IMR-90 (cell line): ENCODE measurements at regions not wholly inside any gene's neighbourhood (a gene's known extent, or its start where the extent isn't known, plus 50 kb on each side); places are given as distances from the start of the nearest gene placed in this dataset.

Source experiments
- ATAC-seq: fragments of 200-7000 bp; cut with Tn5 transposase; 2 replicates; pipeline ENCODE4 v1.9.1; 2020; ENCODE audit warnings: low read depth, mild to moderate bottlenecking, moderate library complexity
- BruUV-seq: library from RNA; stranded (reverse); fragments of 400-500 nt; replicated peaks from 2 replicates; lab custom pipeline; 2021; lab: Mats Ljungman, UMichigan
- CTCF ChIA-PET: fragments of 300-600 bp; formaldehyde crosslinking; extraction: SDS; loops from one replicate; lab custom pipeline; 2021; ENCODE audit warnings: antibody characterized with exemption; lab: Yijun Ruan, JAX
- POLR2A ChIA-PET: fragments of 300-600 bp; sonication (Branson Sonifier 250); formaldehyde crosslinking; loops from one replicate; lab custom pipeline; 2022; ENCODE audit warnings: antibody characterized with exemption; ENCODE audit not compliant: unreplicated experiment; lab: Charles Lee
- DNase-seq: peaks from one replicate; pipeline ENCODE4 v3.0.0; 2013
- H2AFZ ChIP-seq: replicated peaks from 2 replicates; pipeline ENCODE3; 2013; ENCODE audit warnings: low read length, mild to moderate bottlenecking; ENCODE audit not compliant: poor library complexity
- H2AK5ac ChIP-seq: 2 replicates; pipeline ENCODE4 v1.6.1; 2013; ENCODE audit warnings: low read depth, low read length, inconsistent platforms
- H2AK9ac ChIP-seq: replicated peaks from 2 replicates; pipeline ENCODE3; 2013; ENCODE audit warnings: mild to moderate bottlenecking, low read depth, low read length, moderate library complexity; ENCODE audit not compliant: poor library complexity
- H2BK120ac ChIP-seq: 2 replicates; pipeline ENCODE4 v1.6.1; 2013; ENCODE audit warnings: low read depth, low read length, inconsistent platforms
- H2BK15ac ChIP-seq: 3 replicates; pipeline ENCODE4 v1.6.1; 2013; ENCODE audit warnings: low read depth, low read length, inconsistent platforms
- H2BK20ac ChIP-seq: 2 replicates; pipeline ENCODE4 v1.6.1; 2013; ENCODE audit warnings: low read depth, mild to moderate bottlenecking, inconsistent platforms, low read length, moderate library complexity
- H2BK5ac ChIP-seq: 2 replicates; pipeline ENCODE4 v1.6.1; 2013; ENCODE audit warnings: mild to moderate bottlenecking, low read depth, low read length, inconsistent platforms; ENCODE audit not compliant: poor library complexity, severe bottlenecking
- H3K14ac ChIP-seq: replicated peaks from 2 replicates; pipeline ENCODE4 v1.6.1; 2013; ENCODE audit warnings: low read depth, low read length, inconsistent platforms
- H3K18ac ChIP-seq: 2 replicates; pipeline ENCODE4 v1.6.1; 2013; ENCODE audit warnings: low read depth, low read length, control low read depth
- H3K23ac ChIP-seq: 2 replicates; pipeline ENCODE4 v1.6.1; 2013; ENCODE audit warnings: low read depth, low read length, inconsistent platforms
- H3K27ac ChIP-seq: 2 replicates; pipeline ENCODE4 v1.5.1; 2013; ENCODE audit warnings: mild to moderate bottlenecking, control low read depth, low read length; ENCODE audit not compliant: insufficient read depth
- H3K27me3 ChIP-seq: 2 replicates; pipeline ENCODE4 v1.6.1; 2013; ENCODE audit warnings: low read length; ENCODE audit not compliant: control insufficient read depth, insufficient read depth
- H3K36me3 ChIP-seq: 2 replicates; pipeline ENCODE4 v1.6.1; 2013; ENCODE audit warnings: low read length, mixed read lengths; ENCODE audit not compliant: control insufficient read depth, insufficient read depth
- H3K4ac ChIP-seq: 2 replicates; pipeline ENCODE4 v1.6.1; 2013; ENCODE audit warnings: low read depth, low read length, inconsistent platforms
- H3K4me1 ChIP-seq: 2 replicates; pipeline ENCODE4 v1.6.1; 2013; ENCODE audit warnings: low read length, mixed read lengths; ENCODE audit not compliant: control insufficient read depth, insufficient read depth
- H3K4me2 ChIP-seq: 2 replicates; pipeline ENCODE4 v1.6.1; 2013; ENCODE audit warnings: low read depth, mild to moderate bottlenecking, control low read depth, low read length, moderate library complexity
- H3K4me3 ChIP-seq: 2 replicates; pipeline ENCODE4 v1.5.1; 2013; ENCODE audit warnings: low read depth, mild to moderate bottlenecking, control low read depth, low read length, moderate library complexity; ENCODE audit not compliant: insufficient read depth
- H3K56ac ChIP-seq: 2 replicates; pipeline ENCODE4 v1.6.1; 2013; ENCODE audit warnings: low read length, inconsistent platforms; ENCODE audit not compliant: insufficient read depth; ENCODE audit errors: extremely low read depth
- H3K79me1 ChIP-seq, 2 experiments: 2 replicates each; pipeline ENCODE4 v1.6.1; 2013; ENCODE audit warnings: low read length in 2 of 2, inconsistent platforms in 1 of 2, low read depth in 1 of 2
- H3K9ac ChIP-seq: 2 replicates; pipeline ENCODE4 v1.6.1; 2013; ENCODE audit warnings: low read depth, low read length, control low read depth
- H3K9me1 ChIP-seq: 2 replicates; pipeline ENCODE4 v1.6.1; 2013; ENCODE audit warnings: low read length, inconsistent platforms; ENCODE audit not compliant: insufficient read depth
- H3K9me3 ChIP-seq: 2 replicates; pipeline ENCODE4 v1.6.1; 2013; ENCODE audit warnings: low read length; ENCODE audit not compliant: control insufficient read depth, insufficient read depth
- H4K20me1 ChIP-seq: 2 replicates; pipeline ENCODE4 v1.6.1; 2013; ENCODE audit warnings: low read length, inconsistent platforms; ENCODE audit not compliant: insufficient read depth
- H4K5ac ChIP-seq: 2 replicates; pipeline ENCODE4 v1.6.1; 2013; ENCODE audit warnings: mild to moderate bottlenecking, low read depth, low read length, control low read depth
- H4K8ac ChIP-seq, 2 experiments: 2 replicates each; pipeline ENCODE4 v1.6.1; 2013; ENCODE audit warnings: low read depth in 2 of 2, low read length in 2 of 2, control low read depth in 1 of 2, inconsistent platforms in 1 of 2
- H4K91ac ChIP-seq: 2 replicates; pipeline ENCODE4 v1.6.1; 2013; ENCODE audit warnings: low read depth, low read length, inconsistent platforms; ENCODE audit not compliant: insufficient read depth
- BHLHE40 ChIP-seq: fragments of 150-350 bp; IDR thresholded peaks from 2 replicates; pipeline ENCODE4 v1.6.1; 2016; ENCODE audit warnings: mild to moderate bottlenecking, low read depth, low read length
- CHD1 ChIP-seq: IDR thresholded peaks from 2 replicates; pipeline ENCODE4 v1.6.1; 2012; ENCODE audit warnings: low read depth, low read length, improper control_type of control experiment
- FOS ChIP-seq: fragments of 150-350 bp; IDR thresholded peaks from 2 replicates; pipeline ENCODE4 v1.6.1; 2016; ENCODE audit warnings: low read depth, low read length
- MAZ ChIP-seq: IDR thresholded peaks from 2 replicates; pipeline ENCODE4 v1.6.1; 2012; ENCODE audit warnings: low read depth, mild to moderate bottlenecking, low read length, improper control_type of control experiment, moderate library complexity, borderline replicate concordance
- MXI1 ChIP-seq: IDR thresholded peaks from 2 replicates; pipeline ENCODE4 v1.6.1; 2012; ENCODE audit warnings: low read depth, mild to moderate bottlenecking, low read length, moderate library complexity, borderline replicate concordance
- POLR2A ChIP-seq: IDR thresholded peaks from 2 replicates; pipeline ENCODE4 v1.6.1; 2012; ENCODE audit warnings: mild to moderate bottlenecking, low read depth, low read length
- RAD21 ChIP-seq: IDR thresholded peaks from 2 replicates; pipeline ENCODE4 v1.6.1; 2012; ENCODE audit warnings: low read length, improper control_type of control experiment
- RFX5 ChIP-seq: IDR thresholded peaks from 2 replicates; pipeline ENCODE4 v1.8.0; 2012; ENCODE audit warnings: low read depth, mild to moderate bottlenecking, low read length, moderate library complexity
- SMC3 ChIP-seq: fragments of 150-350 bp; IDR thresholded peaks from 2 replicates; pipeline ENCODE4 v1.6.1; 2016; ENCODE audit warnings: low read depth, mild to moderate bottlenecking, antibody characterized with exemption, low read length, moderate library complexity
- dilution Hi-C: fragments of 300-500 bp; cut with HindIII; formaldehyde crosslinking; loops from one replicate; pipeline ENCODE4 v1.14.3; 2018; ENCODE audit warnings: low sequenced_read_pairs; ENCODE audit not compliant: unreplicated experiment
- in situ Hi-C: fragments of 300-500 bp; cut with MboI; formaldehyde crosslinking; loops from 3 replicates; pipeline ENCODE4 v1.14.3; 2019; ENCODE audit warnings: low sequenced_read_pairs, inconsistent platforms, mixed read lengths
- intact Hi-C: fragments of 100-400 bp; cut with micrococcal nuclease; formaldehyde crosslinking; loops from 2 replicates; pipeline ENCODE4 v1.10.0; 2022
- TF ChIP-seq, protein P1 (sequence below): conservative IDR thresholded peaks from 2 replicates; pipeline ENCODE4 v1.5.1; 2012; ENCODE audit warnings: mild to moderate bottlenecking, low read depth, low read length, improper control_type of control experiment
- TF ChIP-seq, protein P2 (sequence below): fragments of 150-350 bp; IDR thresholded peaks from 2 replicates; pipeline ENCODE4 v1.6.1; 2016; ENCODE audit warnings: low read depth, mild to moderate bottlenecking, low read length, moderate library complexity, borderline replicate concordance
- TF ChIP-seq, protein P3 (sequence below): fragments of 150-350 bp; IDR thresholded peaks from 2 replicates; pipeline ENCODE4 v1.6.1; 2017; ENCODE audit warnings: mild to moderate bottlenecking, antibody characterized with exemption, low read length, low read depth

DNA sequence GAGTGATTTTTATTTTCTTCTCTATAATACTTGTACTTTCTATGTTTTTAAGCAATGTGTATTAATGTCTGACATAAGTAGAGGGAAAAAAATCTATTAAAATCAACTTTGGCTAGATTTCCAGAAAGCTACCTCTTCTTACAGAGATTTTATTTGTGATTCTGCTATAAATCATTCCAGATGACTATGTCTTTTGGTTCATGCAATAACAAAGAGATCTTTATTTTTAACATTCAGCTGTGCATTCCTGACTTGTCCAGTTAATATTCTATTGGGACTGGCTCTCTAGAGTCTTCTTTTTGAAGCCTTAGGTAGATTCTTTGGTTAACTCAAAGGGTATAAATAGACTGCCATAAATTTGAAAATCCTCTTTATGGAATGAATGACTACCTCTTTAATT is 74.3 kb upstream of the ARPP21 start:
- Histone ChIP-seq H3K4me3 (no peak overlapping the region), H3K56ac (no peak overlapping the region), H3K18ac (no peak overlapping the region), H2AK9ac (no peak overlapping the region), H4K5ac (no peak overlapping the region), H2BK120ac (no peak overlapping the region), H3K4me1 (no peaks in the 10 kb centered on the region), H3K9me3 (no peaks in the 10 kb centered on the region; the same call in 1 of the 2 replicates), H3K9ac (no peak overlapping the region), H3K27me3 (no peaks in the 10 kb centered on the region), H3K27ac (no peak overlapping the region), H3K36me3 (no peaks in the 10 kb centered on the region), H3K4ac (no peak overlapping the region), H2BK5ac (no peak overlapping the region), H2BK15ac (no peak overlapping the region), H3K4me2 (no peak overlapping the region), H4K20me1 (no peaks in the 10 kb centered on the region), H3K79me1 (no peaks in the 10 kb centered on the region), H4K8ac (no peak overlapping the region), H3K14ac (no peak overlapping the region), H2AFZ (no peak overlapping the region), H2BK20ac (no peak overlapping the region), H2AK5ac (no peak overlapping the region), H3K23ac (no peak overlapping the region), H4K91ac (no peak overlapping the region), H3K9me1 (no peaks in the 10 kb centered on the region)
- DNase-seq (no peak), ATAC-seq (no peak)
- in situ Hi-C loops: no loop called here
- dilution Hi-C loops: no loop called here
- intact Hi-C loops: no loop called here
- ChIA-PET POLR2A (no interaction called here), CTCF (no interaction called here)
- TF ChIP-seq, protein P1, sequence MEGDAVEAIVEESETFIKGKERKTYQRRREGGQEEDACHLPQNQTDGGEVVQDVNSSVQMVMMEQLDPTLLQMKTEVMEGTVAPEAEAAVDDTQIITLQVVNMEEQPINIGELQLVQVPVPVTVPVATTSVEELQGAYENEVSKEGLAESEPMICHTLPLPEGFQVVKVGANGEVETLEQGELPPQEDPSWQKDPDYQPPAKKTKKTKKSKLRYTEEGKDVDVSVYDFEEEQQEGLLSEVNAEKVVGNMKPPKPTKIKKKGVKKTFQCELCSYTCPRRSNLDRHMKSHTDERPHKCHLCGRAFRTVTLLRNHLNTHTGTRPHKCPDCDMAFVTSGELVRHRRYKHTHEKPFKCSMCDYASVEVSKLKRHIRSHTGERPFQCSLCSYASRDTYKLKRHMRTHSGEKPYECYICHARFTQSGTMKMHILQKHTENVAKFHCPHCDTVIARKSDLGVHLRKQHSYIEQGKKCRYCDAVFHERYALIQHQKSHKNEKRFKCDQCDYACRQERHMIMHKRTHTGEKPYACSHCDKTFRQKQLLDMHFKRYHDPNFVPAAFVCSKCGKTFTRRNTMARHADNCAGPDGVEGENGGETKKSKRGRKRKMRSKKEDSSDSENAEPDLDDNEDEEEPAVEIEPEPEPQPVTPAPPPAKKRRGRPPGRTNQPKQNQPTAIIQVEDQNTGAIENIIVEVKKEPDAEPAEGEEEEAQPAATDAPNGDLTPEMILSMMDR: no peak
- no peak for TF ChIP-seq MAZ
- TF ChIP-seq, protein P2, sequence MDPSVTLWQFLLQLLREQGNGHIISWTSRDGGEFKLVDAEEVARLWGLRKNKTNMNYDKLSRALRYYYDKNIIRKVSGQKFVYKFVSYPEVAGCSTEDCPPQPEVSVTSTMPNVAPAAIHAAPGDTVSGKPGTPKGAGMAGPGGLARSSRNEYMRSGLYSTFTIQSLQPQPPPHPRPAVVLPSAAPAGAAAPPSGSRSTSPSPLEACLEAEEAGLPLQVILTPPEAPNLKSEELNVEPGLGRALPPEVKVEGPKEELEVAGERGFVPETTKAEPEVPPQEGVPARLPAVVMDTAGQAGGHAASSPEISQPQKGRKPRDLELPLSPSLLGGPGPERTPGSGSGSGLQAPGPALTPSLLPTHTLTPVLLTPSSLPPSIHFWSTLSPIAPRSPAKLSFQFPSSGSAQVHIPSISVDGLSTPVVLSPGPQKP: no peak
- TF ChIP-seq, protein P3, sequence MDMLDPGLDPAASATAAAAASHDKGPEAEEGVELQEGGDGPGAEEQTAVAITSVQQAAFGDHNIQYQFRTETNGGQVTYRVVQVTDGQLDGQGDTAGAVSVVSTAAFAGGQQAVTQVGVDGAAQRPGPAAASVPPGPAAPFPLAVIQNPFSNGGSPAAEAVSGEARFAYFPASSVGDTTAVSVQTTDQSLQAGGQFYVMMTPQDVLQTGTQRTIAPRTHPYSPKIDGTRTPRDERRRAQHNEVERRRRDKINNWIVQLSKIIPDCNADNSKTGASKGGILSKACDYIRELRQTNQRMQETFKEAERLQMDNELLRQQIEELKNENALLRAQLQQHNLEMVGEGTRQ: no peak
- TF ChIP-seq FOS: no peak
- no peak for TF ChIP-seq SMC3
- TF ChIP-seq MXI1: no peak
- no peak for TF ChIP-seq BHLHE40
- TF ChIP-seq POLR2A: no peak
- TF ChIP-seq RAD21: no peak
- no peak for TF ChIP-seq RFX5
- no peak for TF ChIP-seq CHD1
- no TSS peak for BruUV-seq
